SW 1271 (cell line): ENCODE measurements at regions not wholly inside any gene's neighbourhood (a gene's known extent, or its start where the extent isn't known, plus 50 kb on each side); places are given as distances from the start of the nearest gene placed in this dataset.
"Not testable (repeated sequence)": the region's sequence is repeated elsewhere in the genome, so short reads cannot be mapped to it uniquely, and the experiment has no call there.

Experiments used
- DNase-seq, 2 experiments: peaks; one replicate each; lab custom pipeline; 2025; lab: John Stamatoyannopoulos, UW

- no peak for DNase-seq
Measured at GRCh38 chr17:59494757-59495368, 70.5 kb upstream of the DHX40 start.

DNA sequence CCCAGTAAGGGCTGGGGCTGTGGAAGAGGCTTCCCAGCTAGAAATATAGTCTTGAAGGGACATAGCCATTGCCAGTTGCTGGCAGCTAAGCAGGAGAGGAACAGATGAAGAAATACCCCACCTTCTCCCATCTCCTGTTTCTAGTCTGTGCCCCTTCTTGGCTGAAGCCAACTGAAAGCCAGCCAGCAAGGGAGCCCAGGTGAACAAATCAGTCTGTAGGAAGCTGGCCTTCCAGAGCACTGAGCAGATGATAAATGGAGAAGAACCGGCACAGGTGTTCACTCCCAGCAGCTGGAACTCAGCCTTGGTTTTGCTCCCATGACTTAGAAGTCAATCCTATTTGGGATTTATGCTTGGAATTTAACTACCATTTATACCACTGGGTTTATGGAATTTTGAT lies 69.2 kb upstream of the DHX40 start:
- no peak for DNase-seq

DNA sequence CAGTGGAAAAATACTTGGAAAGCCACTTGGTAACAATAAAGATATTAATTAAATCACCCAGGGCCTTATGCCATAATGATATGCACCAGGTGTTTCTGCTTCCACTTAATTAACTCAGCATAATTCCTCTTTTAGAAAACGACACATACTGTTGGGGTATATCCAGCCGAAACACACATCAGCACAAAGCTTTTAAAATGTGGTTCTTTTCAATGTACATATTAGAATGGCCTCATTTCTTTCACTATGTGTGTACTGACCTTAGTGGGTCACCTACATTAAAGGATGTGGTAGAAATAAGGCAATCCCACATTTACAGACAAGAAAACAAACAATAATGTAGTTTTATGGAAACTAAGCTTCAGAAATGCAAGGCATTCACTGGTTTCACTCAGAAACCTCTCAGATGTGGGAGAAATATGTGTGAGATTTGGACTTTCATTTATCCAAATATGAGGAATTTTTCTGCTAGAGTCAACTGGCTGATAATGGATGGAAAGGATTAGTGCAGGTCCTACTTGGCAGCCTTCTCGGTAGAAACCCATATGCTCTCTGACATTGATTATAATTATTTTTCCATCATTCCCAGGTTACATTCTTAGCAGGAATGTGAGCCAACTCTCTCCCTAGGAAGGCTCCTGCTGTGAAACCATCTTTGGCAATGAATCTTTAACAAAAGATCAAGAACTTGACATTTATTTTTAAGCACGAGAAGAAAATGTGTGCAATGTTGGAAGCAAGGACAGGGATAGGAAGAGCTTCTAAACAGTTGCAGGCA lies 66.7 kb upstream of the DHX40 start:
- DNase-seq, result no peak

DNA sequence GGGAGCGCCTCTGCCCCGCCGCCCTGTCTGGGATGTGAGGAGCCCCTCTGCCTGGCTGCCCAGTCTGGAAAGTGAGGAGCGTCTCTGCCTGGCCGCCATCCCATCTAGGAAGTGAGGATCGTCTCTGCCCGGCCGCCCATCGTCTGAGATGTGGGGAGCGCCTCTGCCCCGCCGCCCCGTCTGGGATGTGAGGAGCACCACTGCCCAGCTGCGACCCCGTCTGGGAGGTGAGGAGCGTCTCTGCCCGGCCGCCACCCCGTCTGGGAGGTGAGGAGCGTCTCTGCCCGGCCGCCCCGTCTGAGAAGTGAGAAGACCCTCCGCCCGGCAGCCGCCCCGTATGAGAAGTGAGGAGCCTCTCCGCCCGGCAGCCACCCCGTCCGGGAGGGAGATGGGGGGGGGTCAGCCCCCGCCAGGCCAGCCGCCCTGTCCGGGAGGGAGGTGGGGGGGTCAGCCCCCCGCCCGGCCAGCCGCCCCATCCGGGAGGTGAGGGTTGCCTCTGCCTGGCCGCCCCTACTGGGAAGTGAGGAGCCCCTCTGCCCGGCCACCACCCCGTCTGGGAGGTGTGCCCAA lies 65.2 kb upstream of the DHX40 start:
- DNase-seq, result not testable (repeated sequence)

- no peak for DNase-seq
Measured at GRCh38 chr17:59501690-59502089, 63.7 kb upstream of the DHX40 start.

GRCh38 chr17:59502800-59503199 lies 62.6 kb upstream of the DHX40 start:
- no peak for DNase-seq

- no peak for DNase-seq
Measured at GRCh38 chr17:59503500-59503899, 61.9 kb upstream of the DHX40 start.

DNA sequence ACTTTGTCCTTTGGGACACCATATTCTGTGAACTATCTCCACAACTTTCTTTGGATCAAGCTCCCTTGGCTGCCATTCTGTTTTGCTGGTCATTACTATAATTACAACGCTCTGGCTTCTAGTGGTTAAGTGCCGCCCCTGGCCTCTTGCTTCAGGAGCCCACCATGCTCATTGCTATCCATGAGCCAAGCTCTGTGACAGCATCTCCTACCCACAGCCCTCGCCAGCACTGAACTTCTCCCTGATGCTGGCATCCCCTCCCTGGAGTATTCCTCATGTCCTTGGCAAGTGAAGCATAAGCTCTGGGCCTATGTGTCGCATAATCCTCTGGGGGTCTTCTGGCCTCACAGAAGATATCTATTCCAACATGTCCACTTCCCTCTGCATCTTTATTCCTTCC lies 60.6 kb upstream of the DHX40 start:
- no peak for DNase-seq

GRCh38 chr17:59505610-59506276 lies 59.7 kb upstream of the DHX40 start:
- DNase-seq, result no peak

GRCh38 chr17:59506894-59507726 lies 58.3 kb upstream of the DHX40 start:
- no peak for DNase-seq

- DNase-seq, result no peak
Measured at GRCh38 chr17:59508999-59509625, 56.3 kb upstream of the DHX40 start.

- DNase-seq, result no peak
Measured at GRCh38 chr17:59510611-59511010, 54.8 kb upstream of the DHX40 start.

DNA sequence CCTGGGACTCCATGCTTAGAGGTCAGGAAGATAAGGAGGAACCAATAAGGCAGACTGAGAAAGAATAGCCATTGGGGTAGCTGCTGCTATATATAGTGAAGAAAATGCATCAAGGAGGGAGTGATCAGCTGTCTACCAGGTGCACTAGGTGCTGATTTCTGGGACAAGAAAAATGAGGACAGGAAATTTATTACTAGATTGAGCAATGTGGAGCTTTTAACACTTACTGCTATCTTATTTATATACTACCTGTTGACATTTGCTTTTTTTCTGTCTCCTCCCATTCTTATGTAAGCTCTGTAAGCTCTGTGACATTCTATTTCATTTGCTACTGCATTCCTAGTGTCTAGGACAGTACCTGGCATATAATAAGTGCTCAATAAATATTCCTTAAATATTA lies 53.7 kb upstream of the DHX40 start:
- no peak for DNase-seq

DNA sequence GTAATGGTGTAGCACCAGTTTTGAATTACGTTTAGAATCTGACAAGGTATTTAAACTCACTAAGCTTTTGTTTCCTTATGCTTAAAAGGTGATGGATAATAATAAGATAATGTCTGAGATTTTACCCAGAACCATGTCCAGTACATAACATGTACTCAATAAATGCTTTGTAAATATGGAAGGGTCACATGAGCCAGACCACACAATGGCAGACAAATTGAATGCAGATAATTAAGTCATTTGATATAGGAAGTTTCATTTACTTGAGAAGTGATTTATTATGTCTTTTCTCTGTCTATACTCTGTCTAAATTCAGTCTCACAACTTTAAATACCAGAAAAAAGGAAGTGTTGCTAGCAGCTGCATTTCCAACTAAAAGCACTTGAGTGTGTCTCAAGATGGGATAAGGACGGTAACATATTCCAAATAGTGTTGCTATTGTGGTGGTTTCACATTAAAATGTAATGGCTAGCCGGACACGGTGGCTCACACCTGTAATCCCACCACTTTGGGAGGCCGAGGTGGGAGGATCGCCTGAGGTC lies 52.5 kb upstream of the DHX40 start:
- DNase-seq, result no peak

- DNase-seq, result no peak
Measured at GRCh38 chr17:59513934-59514841, 51.2 kb upstream of the DHX40 start.
